Colon (tissue), 2 donors: ENCODE measurements at regions not wholly inside any gene's neighbourhood (a gene's known extent, or its start where the extent isn't known, plus 50 kb on each side); places are given as distances from the start of the nearest gene placed in this dataset.
"Not testable (repeated sequence)": the region's sequence is repeated elsewhere in the genome, so short reads cannot be mapped to it uniquely, and the experiment has no call there.

Experiments
- FAIRE-seq: peaks from 2 replicates; lab custom pipeline; 2012; peaks lifted over from hg19 to GRCh38; lab: Jason Lieb, UNC
- donor health status: control.
- donor health status: control.

DNA sequence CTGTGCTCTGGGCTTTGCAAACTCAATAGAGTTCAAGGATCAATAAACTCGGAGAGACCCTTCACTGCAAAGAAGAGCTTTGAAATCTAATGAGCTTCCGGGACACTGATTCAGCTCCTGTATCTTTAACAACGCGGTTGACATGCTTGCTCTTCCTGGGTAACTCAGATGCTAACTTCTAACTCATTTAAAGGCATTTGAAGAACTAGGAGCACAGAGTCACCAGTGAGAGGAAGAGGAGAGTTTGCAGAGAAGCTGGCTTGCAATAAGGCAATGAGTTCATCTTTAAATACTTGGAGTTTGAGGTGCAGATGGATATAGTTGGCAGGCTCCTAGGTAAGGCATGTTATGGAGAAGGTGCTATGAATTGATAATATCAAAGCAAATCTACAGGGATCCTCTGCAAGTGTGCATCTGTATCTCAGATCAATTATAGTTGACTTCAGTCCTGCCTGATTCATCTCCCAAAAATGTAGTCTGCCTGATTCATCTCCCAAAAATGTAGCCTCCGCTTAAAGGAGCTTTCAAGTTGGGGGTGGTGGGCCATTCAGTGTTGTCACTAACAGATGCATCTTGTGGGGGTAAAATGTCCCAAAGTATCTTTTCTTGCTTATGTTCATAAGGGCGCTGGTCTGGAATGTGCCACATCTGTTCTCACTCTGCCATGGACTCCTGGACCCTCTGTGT, 182.5 kb upstream of the PRSS58 start:
- FAIRE-seq = no peak

DNA sequence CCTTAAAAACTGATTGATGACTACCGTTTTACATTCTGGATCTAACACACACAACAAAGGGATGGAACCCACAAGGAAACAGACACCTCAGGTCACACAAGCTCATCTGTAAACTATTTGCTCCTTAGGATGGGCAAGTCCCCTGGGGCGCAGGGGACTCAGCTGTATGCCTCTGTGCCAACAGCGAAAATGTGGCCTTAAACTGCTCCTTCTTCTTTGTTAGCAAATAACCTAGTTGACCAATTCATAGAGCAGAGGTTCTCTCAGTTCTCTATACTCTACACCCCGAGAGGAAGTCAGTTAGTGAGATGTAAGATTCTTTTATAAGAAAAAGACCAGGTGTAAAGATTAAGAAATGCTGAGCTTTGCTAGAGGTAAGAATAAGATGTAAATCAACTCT, 181.9 kb upstream of the PRSS58 start:
- FAIRE-seq = no peak

DNA sequence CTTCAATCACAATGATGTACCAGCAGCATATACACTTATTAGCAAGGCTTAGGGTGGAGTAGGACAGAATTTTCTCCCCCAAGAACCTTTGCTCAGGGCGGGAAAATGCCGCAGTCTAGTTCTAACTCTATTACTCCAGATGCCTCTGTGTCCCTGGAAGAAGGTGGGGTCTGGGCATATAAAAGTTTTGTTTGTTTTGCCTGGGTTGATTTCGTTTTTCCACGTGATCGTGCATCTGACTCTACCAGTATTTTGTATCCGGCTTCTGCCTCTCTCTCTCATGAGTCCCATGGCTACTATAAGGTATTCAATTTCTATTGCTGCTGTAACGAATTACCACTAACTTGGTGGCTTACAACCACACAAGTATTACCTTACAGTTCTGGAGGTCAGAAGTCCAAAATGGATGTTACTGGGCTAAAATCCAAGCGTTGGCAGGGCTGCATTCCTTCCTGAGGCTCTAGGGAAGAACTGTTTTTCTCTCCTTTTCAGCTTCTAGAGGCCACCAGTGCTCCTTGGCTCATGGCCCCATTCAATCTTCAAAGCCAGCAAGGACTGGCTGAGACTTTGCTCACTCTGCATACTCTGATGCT, 181.2 kb upstream of the PRSS58 start:
- no peak for FAIRE-seq

DNA sequence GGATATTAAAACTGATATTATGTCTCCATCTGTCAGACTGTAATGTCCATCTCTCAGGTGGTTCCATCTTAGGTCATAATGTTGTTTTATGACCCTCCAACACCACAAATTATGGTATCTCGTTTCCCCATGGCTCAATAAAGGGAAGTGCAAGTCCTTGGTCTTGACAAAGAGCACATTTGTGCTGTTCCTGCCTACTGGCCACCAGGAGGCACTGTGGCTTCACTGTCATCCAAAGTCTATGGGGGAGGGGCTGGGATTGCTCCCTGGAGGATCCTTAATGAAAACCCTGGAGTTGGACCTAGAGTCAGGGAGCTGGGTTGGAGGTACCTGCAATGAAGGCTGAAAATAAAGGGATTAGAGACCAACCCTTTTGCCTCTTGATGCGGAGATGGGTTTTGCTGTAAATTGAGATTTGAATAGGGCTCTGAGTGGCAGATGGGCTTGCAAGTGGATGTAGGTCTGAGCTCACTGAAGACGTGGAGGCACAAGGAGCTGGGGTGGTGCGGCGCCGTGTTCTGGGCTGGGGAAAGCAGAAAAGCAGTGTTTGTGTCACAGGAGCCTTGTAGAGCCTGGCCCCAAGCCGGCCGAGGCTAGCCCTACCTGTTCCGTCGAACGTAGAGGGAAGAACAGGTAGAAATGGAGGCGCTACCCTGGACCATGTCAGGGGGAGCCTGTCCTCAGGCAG, 180.5 kb upstream of the PRSS58 start:
- FAIRE-seq = no peak

DNA sequence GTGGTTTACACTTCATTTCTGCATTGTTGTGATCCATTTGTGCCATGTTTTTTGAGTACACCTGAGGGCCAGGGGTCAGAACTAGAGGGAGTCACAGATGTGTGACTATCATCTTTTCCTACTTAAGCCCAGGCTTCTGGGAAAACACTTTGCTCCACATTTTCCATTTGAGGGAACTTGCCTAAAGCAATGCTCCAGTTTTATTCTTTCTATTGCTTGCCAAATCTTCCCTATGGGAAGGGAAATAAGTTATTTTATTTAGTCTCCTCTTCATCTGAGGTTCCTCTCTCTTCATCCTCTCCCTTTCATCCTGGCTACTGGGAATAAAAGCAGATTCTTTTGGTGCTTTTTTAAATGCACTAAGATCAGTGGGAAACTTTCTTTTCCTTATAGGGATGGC, 179.9 kb upstream of the PRSS58 start:
- no peak for FAIRE-seq

DNA sequence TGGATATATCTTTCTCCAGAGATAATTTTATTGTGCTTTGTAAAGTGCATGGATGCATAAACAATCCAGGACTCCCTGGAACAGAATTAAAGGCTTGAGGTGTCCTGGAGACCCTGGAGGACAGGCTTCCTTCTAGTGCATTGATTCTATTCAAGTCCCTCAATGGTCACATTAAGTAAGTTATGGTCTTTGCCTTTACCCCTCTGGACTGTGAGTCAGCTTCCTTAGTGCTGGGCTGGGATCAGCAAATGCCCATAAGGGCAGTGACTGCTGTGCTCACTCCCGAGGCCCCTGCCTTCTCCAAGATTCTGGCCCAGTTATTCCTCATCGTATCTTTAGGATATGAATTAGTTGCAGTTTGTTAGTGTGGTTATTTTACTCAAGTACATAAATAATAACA, 178.7 kb upstream of the PRSS58 start:
- FAIRE-seq = no peak

DNA sequence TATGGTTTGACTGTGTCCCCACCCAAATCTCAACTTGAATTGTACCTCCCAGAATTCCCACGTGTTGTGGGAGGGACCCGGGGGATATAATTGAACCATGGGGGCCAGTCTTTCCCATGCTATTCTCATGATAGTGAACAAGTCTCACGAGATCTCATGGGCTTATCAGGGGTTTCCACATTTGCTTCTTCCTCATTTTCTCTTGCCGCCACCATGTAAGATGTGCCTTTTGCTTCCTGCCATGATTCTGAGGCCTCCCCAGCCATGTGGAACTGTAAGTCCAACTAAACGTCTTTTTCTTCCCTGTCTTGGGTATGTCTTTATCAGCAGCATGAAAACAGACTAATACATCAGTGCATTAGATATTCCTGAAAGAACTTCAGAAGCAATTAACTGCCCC, 177.7 kb upstream of the PRSS58 start:
- not testable (repeated sequence) for FAIRE-seq

DNA sequence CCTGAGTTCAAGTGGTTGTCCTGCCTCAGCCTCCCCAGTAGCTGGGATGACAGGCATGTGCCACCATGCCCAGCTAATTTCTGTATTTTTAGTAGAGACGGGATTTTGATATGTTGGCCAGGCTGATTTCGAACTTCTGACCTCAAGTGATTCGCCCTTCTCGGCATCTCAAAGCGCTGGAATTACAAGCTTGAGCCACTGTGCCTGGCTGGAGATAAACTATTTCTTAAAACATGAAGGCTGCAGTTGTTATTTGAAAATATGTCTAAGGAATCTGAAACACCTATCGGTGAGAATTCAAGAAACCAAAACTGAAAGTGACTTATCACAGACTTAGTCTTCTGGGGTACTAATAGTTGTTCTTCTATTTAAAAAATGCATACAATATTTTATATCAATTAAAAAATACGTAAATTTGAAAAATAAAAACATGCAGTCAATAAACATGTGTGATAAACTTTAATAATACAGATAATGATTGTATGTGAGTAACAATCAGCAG, 176.9 kb upstream of the PRSS58 start:
- FAIRE-seq = no peak

DNA sequence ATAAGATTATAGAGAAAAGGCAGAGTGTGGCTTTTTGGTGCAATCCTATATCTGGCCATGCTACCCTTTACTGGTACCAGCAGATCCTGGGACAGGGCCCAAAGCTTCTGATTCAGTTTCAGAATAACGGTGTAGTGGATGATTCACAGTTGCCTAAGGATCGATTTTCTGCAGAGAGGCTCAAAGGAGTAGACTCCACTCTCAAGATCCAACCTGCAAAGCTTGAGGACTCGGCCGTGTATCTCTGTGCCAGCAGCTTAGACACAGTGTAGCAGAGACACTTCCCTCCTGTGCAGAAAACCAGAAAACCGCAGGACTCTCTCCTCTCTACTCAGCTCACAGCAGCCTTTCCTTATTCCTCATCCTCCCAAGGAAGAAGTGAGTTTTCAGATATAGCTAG, 176.3 kb upstream of the PRSS58 start:
- FAIRE-seq = not testable (repeated sequence)

DNA sequence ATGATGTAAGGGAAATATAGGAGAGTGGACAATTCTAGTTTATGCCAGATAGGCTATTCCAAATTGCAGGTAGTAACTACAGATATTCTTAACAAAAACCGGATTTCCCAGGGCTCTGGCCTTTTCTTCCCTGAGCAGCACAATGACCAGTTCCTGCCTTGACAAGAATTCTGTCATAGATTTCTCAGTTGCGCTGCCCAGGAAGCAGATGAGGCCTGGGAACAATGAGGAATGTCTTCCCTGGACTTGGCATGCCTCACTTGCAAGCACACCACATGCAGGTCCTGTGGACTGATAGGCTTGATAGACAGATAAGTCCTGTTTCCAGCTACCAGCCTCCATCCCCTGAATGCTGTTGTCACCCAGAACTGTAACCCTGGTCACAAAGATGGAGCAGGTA, 174.5 kb upstream of the PRSS58 start:
- FAIRE-seq = no peak

DNA sequence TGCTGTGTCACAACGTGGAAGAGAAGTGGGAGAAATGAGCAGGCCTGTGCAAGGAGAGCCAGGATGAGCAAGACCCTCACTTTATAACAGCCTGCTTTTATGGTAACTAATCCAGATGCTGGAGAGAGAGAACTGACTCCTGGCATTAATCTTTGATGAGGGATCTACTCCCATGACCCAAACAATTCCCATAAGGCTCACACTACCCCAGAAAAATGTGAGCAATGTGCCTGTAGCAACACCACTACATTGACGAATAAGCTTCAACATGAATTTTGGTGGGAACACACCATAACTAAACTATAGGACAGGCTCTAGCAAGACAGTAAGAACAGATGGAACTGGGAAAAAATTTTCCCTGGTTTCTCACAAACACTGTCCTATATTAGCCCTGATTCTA, 173.6 kb upstream of the PRSS58 start:
- no peak for FAIRE-seq

DNA sequence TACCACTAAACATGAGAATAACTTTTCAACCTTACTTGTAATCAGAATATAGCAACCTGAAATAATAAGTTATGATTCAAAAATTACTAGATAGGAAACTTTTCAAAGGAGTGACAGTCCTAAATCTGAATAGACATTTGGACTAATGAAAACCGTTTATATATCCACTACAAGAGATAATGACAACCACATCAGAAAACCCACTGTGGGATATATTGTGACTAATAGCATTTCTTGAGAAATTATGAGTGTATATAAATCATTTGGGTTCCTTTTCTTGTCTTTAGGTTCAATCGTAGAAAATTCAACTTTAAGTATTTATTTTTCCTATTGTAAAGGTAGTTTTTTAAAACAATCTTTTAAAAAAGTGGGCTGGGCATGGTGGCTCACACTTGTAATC, 170.2 kb upstream of the PRSS58 start:
- no peak for FAIRE-seq

DNA sequence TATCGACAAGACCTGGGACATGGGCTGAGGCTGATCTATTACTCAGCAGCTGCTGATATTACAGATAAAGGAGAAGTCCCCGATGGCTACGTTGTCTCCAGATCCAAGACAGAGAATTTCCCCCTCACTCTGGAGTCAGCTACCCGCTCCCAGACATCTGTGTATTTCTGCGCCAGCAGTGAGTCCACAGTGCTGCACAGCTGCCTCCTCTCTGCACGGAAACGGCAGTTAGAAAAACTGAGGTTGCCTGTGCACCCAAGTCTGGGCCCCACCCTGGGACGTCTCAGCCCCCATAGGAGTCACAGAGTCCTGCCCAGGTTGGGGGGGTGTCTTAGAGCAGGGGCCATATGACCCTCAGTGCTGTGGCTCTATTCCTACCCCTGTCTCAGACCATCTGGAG, 167.4 kb upstream of the PRSS58 start:
- no peak for FAIRE-seq

DNA sequence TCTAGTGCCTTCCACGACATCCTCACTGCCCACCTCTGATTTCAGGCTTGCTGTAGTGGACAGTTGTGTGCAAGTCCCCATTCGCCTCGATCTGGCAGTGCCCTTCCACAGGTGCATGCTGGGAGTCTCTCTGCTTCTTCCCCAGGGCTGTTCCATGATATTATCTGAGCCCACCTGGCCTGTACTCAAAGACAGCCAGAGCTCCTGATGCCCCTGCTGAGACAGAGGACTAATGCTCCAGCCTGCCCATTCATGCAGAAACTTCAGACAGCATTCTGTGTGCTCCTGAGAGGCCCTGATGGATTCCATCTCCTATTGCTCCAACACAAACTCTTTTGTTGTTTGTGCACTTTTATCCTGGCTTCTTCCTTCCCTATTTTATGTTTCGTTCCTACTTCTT, 164.8 kb upstream of the PRSS58 start:
- no peak for FAIRE-seq

DNA sequence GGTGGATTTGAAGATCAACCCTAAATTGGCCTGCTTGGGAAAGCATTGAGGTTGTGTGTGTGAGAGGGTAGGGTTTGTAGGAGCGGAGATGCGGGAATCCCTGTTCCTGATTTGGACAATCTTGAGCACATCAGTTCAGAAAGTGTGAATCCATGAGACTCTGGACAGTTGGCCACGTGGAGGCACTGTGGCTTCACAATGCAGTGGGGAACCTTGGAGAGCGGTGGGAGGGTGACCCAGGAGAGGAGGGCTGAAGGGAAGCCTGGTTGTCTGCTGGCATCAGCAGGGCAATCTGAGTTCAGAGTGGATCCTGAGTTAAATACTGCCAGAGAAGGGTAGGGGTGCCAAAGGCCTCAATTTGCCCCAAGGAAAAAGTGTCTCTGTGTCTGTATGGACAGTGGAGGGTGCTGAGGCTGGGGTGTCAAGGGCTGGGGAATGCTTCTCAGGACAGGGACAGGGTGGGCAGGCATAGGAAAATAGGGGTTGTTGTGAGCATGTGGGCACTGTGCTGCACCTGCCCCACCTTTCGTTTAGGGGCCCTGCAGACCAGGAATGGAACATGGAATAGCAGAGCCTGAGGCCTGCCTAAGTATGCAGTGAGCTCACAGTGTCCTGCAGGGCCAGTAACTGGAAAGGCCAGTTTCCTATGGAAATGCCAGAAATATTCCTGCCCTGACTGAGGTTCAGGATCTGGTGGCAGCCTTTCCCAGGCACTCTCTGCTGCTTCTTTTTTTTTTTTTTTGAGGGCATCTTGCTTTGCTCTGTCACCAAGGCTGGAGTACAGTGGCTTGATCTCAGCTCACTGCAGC, 162.9 kb upstream of the PRSS58 start:
- no peak for FAIRE-seq

DNA sequence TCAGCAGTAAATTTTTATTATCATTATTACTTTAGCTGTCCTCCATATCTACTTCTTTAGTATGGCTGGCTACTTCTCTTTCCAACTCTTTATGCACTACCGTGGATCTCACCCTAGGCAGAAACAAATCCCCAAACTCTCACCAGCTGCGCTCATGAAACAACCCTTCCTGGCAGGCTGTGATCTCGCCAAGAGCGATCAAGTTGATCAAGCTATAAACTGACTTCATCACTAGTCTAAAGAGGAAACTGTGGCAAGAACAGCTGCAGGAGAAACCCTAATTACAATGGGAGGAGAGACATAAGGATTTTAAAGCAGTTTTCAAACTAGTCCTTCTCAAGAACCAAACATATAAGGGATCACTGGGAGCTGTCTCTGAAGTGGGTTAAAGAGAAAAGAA, 160.5 kb upstream of the PRSS58 start:
- FAIRE-seq = no peak

DNA sequence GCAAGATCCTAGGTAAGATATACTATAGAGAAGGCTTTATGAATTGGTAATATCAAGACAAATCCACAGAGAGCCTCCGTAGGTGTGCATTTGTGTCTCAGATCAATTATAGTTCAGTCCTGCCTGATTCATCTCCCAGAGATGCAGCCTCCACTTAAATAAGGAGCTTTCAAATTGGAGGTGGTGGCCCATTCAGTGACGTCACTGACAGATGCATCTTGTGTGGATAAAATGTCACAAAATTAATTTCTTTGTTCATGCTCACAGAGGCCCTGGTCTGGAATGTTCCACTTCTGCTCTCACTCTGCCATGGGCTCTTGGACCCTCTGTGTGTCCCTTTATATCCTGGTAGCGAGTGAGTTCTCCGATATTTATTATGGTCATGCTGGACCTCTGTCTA, 157.1 kb upstream of the PRSS58 start:
- no peak for FAIRE-seq

DNA sequence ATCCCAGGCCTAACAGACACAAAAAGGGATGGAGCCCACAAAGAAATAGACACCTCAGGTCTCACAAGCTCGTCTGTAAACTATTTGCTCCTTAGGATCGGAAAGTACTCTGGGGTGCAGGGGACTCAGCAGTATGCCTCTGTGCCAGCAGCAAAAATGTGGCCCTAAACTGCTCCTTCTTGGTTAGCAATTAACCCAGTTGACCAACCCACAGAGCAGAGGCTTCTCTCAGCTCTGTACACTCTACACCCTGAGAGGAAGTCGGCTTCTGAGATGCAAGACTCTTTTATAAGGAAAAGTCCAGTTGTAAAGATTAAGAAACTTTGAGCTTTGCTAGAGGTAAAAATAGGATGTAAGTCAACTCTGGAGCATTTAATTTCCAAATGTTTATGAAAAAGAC, 156.3 kb upstream of the PRSS58 start:
- FAIRE-seq = no peak

DNA sequence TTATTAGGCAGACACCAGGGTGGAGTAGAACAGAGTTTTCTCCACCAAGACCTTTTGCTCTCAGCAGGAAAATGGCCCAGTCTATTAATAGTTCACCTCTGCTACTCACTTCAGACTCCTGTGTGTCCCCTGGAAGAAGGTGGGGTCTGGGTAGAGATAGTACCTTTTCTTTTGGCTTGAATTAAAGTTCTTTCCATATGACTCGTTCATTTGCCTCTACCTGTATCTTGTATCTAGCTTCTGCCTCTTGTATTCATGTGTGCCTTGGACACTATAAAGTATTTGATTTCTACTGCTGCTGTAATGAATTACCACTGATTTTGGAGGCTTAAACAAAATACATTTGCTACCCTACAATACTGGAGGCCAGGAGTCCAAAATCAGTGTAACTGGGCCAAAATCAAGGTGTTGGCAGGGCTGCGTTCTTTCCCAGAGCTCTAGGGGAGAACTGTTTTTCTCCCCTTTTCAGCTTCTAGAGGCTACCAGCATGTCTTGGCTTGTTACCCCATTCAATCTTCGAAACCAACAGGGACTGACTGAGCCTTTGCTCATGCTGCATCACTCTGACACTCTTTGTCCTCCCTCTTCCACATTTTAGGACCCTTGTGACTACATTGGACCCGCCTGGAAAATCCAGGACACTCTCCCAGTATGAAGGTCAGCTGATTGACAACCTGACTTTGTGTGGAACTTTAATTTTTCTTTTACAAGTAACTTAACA, 155.6 kb upstream of the PRSS58 start:
- no peak for FAIRE-seq

DNA sequence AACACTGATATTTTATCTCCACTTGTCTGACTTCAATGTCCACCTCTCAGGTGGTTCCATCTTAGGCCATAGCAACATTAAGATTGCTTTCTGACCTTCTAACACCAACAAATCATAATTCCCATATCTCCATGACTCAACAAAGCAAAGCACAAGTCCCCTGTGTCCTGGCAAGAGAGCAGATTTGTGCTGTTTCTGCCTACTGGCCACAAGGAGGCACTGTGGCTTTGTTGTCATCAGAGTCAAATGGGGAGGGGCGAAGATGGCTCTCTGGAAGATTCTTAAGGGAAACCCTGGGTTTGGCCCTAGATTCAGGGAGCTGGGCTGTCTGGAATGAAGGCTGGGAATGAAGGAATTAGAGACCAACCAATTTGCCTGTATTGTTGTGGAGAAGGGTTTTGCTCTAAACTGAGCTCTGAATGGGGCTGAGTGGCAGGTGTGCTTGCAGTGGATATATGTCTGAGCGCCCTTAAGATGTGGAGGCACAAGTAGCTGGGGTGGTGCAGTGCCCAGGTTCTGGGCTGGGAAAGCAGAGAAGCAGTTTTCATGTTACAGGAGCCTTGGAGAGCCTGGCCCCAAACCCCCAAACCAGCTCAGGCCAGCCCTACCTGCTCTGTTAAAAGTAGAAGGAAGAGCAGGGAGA, 154.8 kb upstream of the PRSS58 start:
- FAIRE-seq = no peak

DNA sequence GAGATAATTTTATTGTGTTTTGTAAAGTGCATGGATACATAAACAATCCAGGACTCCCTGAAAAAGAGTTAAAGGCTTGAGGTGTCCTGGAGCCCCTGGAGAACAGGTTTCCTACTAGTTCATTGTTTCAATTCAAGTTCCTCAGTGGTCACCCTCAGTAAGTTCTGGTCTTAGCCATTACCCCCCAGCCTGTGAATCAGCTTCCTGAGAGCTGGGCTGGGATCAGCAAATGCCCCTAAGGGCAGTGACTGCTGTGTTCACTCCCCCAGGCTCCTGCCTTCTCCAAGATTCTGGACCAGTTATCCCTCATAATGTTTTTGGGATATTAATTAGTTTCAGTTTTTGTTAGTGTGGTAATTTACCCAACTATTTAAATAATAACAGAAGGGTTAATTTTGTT, 151.6 kb upstream of the PRSS58 start:
- FAIRE-seq = no peak

DNA sequence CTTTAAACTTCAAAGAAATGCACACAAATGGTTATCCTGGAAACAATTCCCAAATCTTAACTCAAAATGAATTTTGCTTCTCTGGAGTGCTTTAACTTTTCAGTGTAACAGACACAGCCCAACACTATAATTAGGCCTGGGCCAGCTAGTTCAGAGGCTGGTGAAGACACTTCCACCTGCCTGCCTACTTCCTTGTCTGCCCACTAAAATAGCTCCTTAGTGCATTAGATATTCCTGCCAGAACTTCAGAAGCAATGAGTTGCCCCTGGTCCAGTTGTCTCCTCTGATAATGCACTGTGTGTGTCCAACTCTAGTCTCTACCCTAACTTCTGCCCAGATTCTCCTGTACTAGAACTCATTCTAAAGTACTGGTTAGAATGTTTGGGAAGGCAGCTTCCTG, 150.9 kb upstream of the PRSS58 start:
- FAIRE-seq = no peak
